CD14-positive monocyte (primary cell): ENCODE measurements at regions not wholly inside any gene's neighbourhood (a gene's known extent, or its start where the extent isn't known, plus 50 kb on each side); places are given as distances from the start of the nearest gene placed in this dataset.

ENCODE experiments used
- DNase-seq, 3 donors: peaks; one replicate each; pipeline ENCODE4 v3.0.0-alpha.2; 2011 to 2022
- H2AFZ ChIP-seq: 2 replicates; pipeline ENCODE4 v1.6.0; 2012; ENCODE audit warnings: mild to moderate bottlenecking, low read depth, low read length, inconsistent platforms; ENCODE audit not compliant: insufficient read depth, poor library complexity, severe bottlenecking
- H3K27ac ChIP-seq, 2 donors: 1 replicate in 1 of 2; 2 replicates in 1 of 2; pipeline ENCODE4 v1.5.1; 2012 to 2013; ENCODE audit warnings: low read length in 2 of 2, control low read depth in 1 of 2, inconsistent platforms in 1 of 2, low read depth in 1 of 2, mild to moderate bottlenecking in 1 of 2
- H3K27me3 ChIP-seq, 2 donors: one replicate each; pipeline versions ENCODE4 v1.6.0 to v1.6.1; 2011 to 2013; ENCODE audit warnings: low read length in 2 of 2; ENCODE audit not compliant: control insufficient read depth in 2 of 2, insufficient read depth in 2 of 2
- H3K36me3 ChIP-seq, 2 donors: replicated peaks in 1 of 2; 1 replicate in 1 of 2; 2 replicates in 1 of 2; pipeline versions ENCODE4 v1.5.1 to v1.6.1; 2012 to 2013; ENCODE audit warnings: low read length in 2 of 2, control low read depth in 1 of 2, inconsistent platforms in 1 of 2, mild to moderate bottlenecking in 1 of 2; ENCODE audit not compliant: insufficient read depth in 2 of 2, control insufficient read depth in 1 of 2
- H3K4me1 ChIP-seq, 2 donors: 1 replicate in 1 of 2; 2 replicates in 1 of 2; pipeline versions ENCODE4 v1.5.1 to v1.6.1; 2012 to 2013; ENCODE audit warnings: low read length in 2 of 2, control low read depth in 1 of 2, inconsistent platforms in 1 of 2, mild to moderate bottlenecking in 1 of 2, moderate library complexity in 1 of 2; ENCODE audit not compliant: insufficient read depth in 2 of 2, control insufficient read depth in 1 of 2
- H3K4me2 ChIP-seq: replicated peaks from 2 replicates; pipeline ENCODE3; 2012; ENCODE audit warnings: low read length, moderate library complexity, mild to moderate bottlenecking; ENCODE audit not compliant: poor library complexity, severe bottlenecking; ENCODE audit errors: extremely low read depth
- H3K4me3 ChIP-seq, 3 experiments: fragments of 200-600 bp in 1 of 3; sonication (generic) in 1 of 3; replicated peaks in 1 of 3; 1 replicate in 2 of 3; 2 replicates in 1 of 3; pipeline ENCODE4 v1.5.1; 2011 to 2013; ENCODE audit warnings: low read length in 3 of 3, mild to moderate bottlenecking in 3 of 3, control low read depth in 2 of 3, low read depth in 2 of 3, inconsistent platforms in 1 of 3, moderate library complexity in 1 of 3
- H3K79me2 ChIP-seq: 2 replicates; pipeline ENCODE4 v1.6.0; 2012; ENCODE audit warnings: mild to moderate bottlenecking, control low read depth, inconsistent platforms, low read length, moderate library complexity; ENCODE audit not compliant: insufficient read depth
- H3K9ac ChIP-seq: 2 replicates; pipeline ENCODE4 v1.6.0; 2017; ENCODE audit warnings: low read length, mild to moderate bottlenecking; ENCODE audit not compliant: insufficient read depth, poor library complexity, severe bottlenecking
- H3K9me3 ChIP-seq, 2 donors: replicated peaks in 1 of 2; 1 replicate in 1 of 2; 2 replicates in 1 of 2; pipeline versions ENCODE4 v1.5.1 to v1.6.1; 2012 to 2013; ENCODE audit warnings: low read length in 2 of 2, control low read depth in 1 of 2; ENCODE audit not compliant: control insufficient read depth in 1 of 2, insufficient read depth in 1 of 2
- H4K20me1 ChIP-seq: 2 replicates; pipeline ENCODE4 v1.6.0; 2012; ENCODE audit warnings: mild to moderate bottlenecking, low read length, control low read depth, moderate library complexity; ENCODE audit not compliant: insufficient read depth
- H3K27ac Mint-ChIP-seq, 7 donors: one replicate each; pipeline ENCODE4 v1.8.0; 2020; ENCODE audit warnings: mild to moderate bottlenecking in 7 of 7, mixed read lengths in 7 of 7, moderate library complexity in 6 of 7, inconsistent platforms in 2 of 7
- H3K27me3 Mint-ChIP-seq, 3 donors: one replicate each; pipeline ENCODE4 v1.8.0; 2021 to 2022; ENCODE audit warnings: low read depth in 3 of 3, mild to moderate bottlenecking in 3 of 3, mixed read lengths in 3 of 3, moderate library complexity in 3 of 3, inconsistent platforms in 1 of 3
- H3K36me3 Mint-ChIP-seq, 2 donors: one replicate each; pipeline ENCODE4 v1.8.0; 2020; ENCODE audit warnings: mixed read lengths in 2 of 2, inconsistent platforms in 1 of 2, mild to moderate bottlenecking in 1 of 2
- H3K4me1 Mint-ChIP-seq: one replicate; pipeline ENCODE4 v1.8.0; 2020; ENCODE audit warnings: mild to moderate bottlenecking, mixed read lengths
- H3K4me3 Mint-ChIP-seq, 2 donors: one replicate each; pipeline ENCODE4 v1.8.0; 2020; ENCODE audit warnings: mild to moderate bottlenecking in 2 of 2, mixed read lengths in 2 of 2, moderate library complexity in 1 of 2
- H3K9me3 Mint-ChIP-seq, 7 donors: one replicate each; pipeline ENCODE4 v1.8.0; 2020 to 2022; ENCODE audit warnings: mixed read lengths in 7 of 7, mild to moderate bottlenecking in 6 of 7, moderate library complexity in 6 of 7, inconsistent platforms in 2 of 7
- WGBS: methylation state at CpG from one replicate; pipeline ENCODE4 v1.1.5; 2013; ENCODE audit warnings: missing lambda C conversion rate; ENCODE audit not compliant: insufficient coverage; 5-methylcytosine and 5-hydroxymethylcytosine counted together
- intact Hi-C, 2 donors: fragments of 100-400 bp; cut with micrococcal nuclease; formaldehyde crosslinking; loops; one replicate each; pipeline versions ENCODE4 v1.15.0 to v1.15.1; 2023
- TF ChIP-seq, protein P1 (sequence below): fragments of 200-600 bp; IDR thresholded peaks from one replicate; pipeline ENCODE4 v1.8.0; 2022; ENCODE audit warnings: antibody characterized with exemption, mild to moderate bottlenecking

DNA sequence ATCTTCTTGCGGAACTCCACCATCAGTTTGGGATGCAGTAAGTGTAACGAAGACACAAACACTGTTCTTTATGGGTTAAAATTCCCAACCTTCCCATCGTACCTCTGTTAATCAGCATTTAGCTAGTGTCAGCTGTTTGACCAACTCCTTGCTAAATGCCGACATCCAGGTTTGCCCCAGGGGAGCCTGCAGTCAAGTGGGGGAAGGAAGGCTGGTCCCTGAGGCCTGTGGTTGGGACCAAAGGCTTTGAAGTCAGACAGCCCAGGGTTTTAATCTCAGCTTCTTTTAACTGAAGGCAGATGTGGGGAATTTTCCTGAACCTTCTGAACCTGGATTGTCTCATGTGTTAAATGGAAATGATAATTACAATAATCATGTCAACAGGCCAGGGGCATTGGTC is 443.7 kb downstream of the GLRX3 start:
- Mint-ChIP-seq H3K4me1 (no peaks in the 10 kb centered on the region), H3K4me3 (no peak overlapping the region), H3K27ac (no peak overlapping the region), H3K36me3 (no peaks in the 10 kb centered on the region), H3K9me3 (peaks cover 0 to 5% (median 1%) of the 10 kb centered on the region in 7 donors), H3K27me3 (peaks cover 6 to 15% (median 14%) of the 10 kb centered on the region in 3 donors)
- no peak overlapping the region for H3K4me2 ChIP-seq
- no peak overlapping the region for H3K27ac ChIP-seq
- H3K9ac ChIP-seq, result no peak overlapping the region
- H3K4me3 ChIP-seq, result no peak overlapping the region
- intact Hi-C loops, result no loop called here
- TF ChIP-seq, protein P1, sequence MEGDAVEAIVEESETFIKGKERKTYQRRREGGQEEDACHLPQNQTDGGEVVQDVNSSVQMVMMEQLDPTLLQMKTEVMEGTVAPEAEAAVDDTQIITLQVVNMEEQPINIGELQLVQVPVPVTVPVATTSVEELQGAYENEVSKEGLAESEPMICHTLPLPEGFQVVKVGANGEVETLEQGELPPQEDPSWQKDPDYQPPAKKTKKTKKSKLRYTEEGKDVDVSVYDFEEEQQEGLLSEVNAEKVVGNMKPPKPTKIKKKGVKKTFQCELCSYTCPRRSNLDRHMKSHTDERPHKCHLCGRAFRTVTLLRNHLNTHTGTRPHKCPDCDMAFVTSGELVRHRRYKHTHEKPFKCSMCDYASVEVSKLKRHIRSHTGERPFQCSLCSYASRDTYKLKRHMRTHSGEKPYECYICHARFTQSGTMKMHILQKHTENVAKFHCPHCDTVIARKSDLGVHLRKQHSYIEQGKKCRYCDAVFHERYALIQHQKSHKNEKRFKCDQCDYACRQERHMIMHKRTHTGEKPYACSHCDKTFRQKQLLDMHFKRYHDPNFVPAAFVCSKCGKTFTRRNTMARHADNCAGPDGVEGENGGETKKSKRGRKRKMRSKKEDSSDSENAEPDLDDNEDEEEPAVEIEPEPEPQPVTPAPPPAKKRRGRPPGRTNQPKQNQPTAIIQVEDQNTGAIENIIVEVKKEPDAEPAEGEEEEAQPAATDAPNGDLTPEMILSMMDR, result no peak
- WGBS, result 25% methylated on average over 2 of the region's 4 CpGs
- H3K27me3 ChIP-seq, result no peaks in the 10 kb centered on the region
- no peak for DNase-seq
- no peak overlapping the region for H2AFZ ChIP-seq
- H3K79me2 ChIP-seq, result no peaks in the 10 kb centered on the region
- H4K20me1 ChIP-seq, result no peaks in the 10 kb centered on the region
- no peaks in the 10 kb centered on the region for H3K9me3 ChIP-seq
- H3K4me1 ChIP-seq, result no peaks in the 10 kb centered on the region
- no peaks in the 10 kb centered on the region for H3K36me3 ChIP-seq

DNA sequence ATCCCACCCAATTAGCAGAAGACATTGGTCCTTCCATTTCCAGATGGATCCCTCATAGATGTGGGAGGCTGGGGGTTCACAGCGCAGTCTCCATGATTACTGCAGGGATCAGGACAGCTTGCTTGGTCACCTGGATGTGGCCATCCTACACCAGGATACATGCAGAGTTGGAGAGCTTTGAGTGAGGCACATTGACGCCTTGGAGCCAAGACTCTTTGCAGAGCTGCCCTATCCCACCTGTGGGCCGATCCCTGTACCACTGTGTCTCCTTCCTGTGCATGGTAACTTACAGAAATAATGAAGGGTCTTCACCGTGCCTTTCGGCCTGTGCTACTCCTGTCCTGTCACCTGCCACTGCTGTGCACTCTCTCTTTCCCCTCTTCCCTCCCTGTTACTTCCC is 444.8 kb downstream of the GLRX3 start:
- H3K4me1 Mint-ChIP-seq, result no peaks in the 10 kb centered on the region
- no peaks in the 10 kb centered on the region for H3K36me3 ChIP-seq
- H3K27ac Mint-ChIP-seq, result peak overlapping the region in 1 of 7 donors; percentile 0
- H3K4me3 Mint-ChIP-seq, result no peak overlapping the region
- 90% methylated on average over 4 of the region's 5 CpGs for WGBS
- no peak overlapping the region for H3K9ac ChIP-seq
- no peaks in the 10 kb centered on the region for H3K9me3 ChIP-seq
- no peaks in the 10 kb centered on the region for H3K4me1 ChIP-seq
- H3K27me3 ChIP-seq, result no peaks in the 10 kb centered on the region
- TF ChIP-seq, protein P1, result no peak
- no peaks in the 10 kb centered on the region for H4K20me1 ChIP-seq
- H3K27ac ChIP-seq, result no peak overlapping the region
- intact Hi-C loops, result no loop called here
- H3K36me3 Mint-ChIP-seq, result no peaks in the 10 kb centered on the region
- no peak overlapping the region for H2AFZ ChIP-seq
- DNase-seq, result no peak
- H3K27me3 Mint-ChIP-seq, result peaks cover 6 to 15% (median 12%) of the 10 kb centered on the region in 3 donors
- no peak overlapping the region for H3K4me2 ChIP-seq
- no peaks in the 10 kb centered on the region for H3K79me2 ChIP-seq
- H3K9me3 Mint-ChIP-seq, result peaks cover 0 to 5% (median 0%) of the 10 kb centered on the region in 7 donors
- H3K4me3 ChIP-seq, result no peak overlapping the region
